ENCODE measurements at regions not wholly inside any gene's neighbourhood (a gene's known extent, or its start where the extent isn't known, plus 50 kb on each side); places are given as distances from the start of the nearest gene placed in this dataset.

- H3K36me3 Mint-ChIP-seq, result no peaks in the 10 kb centered on the region
- TF ChIP-seq SP1 (CRISPR knock-in tag; conservative IDR thresholded peaks at IDR 0.05), result no peak
- no peak for TF ChIP-seq ESRRA (CRISPR knock-in tag; IDR thresholded peaks at IDR 0.05; ENCODE audit: borderline replicate concordance)
- no peak for TF ChIP-seq ZNF138 (CRISPR knock-in tag; conservative IDR thresholded peaks at IDR 0.05)
- TF ChIP-seq SOX15 (CRISPR knock-in tag; IDR thresholded peaks at IDR 0.05), result no peak
- no peak for TF ChIP-seq CTCF (IDR thresholded peaks at IDR 0.05)
- TF ChIP-seq, protein P1, sequence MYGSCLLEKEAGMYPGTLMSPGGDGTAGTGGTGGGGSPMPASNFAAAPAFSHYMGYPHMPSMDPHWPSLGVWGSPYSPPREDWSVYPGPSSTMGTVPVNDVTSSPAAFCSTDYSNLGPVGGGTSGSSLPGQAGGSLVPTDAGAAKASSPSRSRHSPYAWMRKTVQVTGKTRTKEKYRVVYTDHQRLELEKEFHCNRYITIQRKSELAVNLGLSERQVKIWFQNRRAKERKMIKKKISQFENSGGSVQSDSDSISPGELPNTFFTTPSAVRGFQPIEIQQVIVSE (CRISPR knock-in tag; IDR thresholded peaks at IDR 0.05; ENCODE audit: borderline replicate concordance), result no peak
- TF ChIP-seq SMAD4 (CRISPR knock-in tag; IDR thresholded peaks at IDR 0.05), result no peak
- TF ChIP-seq FOXP4 (CRISPR knock-in tag; IDR thresholded peaks at IDR 0.05), result no peak
- no peak for TF ChIP-seq ZNF121 (CRISPR knock-in tag; IDR thresholded peaks at IDR 0.05)
- TF ChIP-seq GABPB1 (CRISPR knock-in tag; IDR thresholded peaks at IDR 0.05), result no peak
- no peak for TF ChIP-seq STAT6 (CRISPR knock-in tag; conservative IDR thresholded peaks at IDR 0.05; ENCODE audit: low read depth)
- H3K4me3 Mint-ChIP-seq, result no peak overlapping the region
- no peak for DNase-seq (ENCODE audit: low spot score)
- no peaks in the 10 kb centered on the region for H3K9me3 Mint-ChIP-seq
- no peak for ATAC-seq
- H3K27me3 Mint-ChIP-seq (ENCODE audit: low read depth), result no peaks in the 10 kb centered on the region
- H3K27ac Mint-ChIP-seq, result no peak overlapping the region
- CTCF ChIA-PET, result no interaction called here
- POLR2A ChIA-PET, result no interaction called here
- H3K4me1 Mint-ChIP-seq, result no peaks in the 10 kb centered on the region
These were observed 69.1 kb upstream of the GABRA1 start for GRCh38 chr5:161778796-161779195.

DNA sequence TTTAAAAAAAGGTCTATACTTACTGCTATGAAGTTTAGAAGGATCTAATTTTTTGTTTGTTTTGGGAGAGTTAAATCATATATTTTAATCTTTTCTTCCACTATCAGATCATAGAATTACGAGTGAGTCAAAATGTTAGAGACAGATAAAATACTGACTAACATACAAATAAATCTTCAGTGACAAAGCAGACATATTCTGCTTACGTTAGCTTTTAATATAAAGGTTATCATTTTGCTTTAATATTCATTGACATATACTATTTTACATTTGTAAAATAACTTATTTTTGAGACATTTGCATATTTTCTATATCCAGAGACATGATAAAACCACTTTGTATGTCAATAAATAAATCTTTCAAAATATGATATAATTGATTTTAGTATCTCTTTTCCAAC, 64.6 kb upstream of the GABRA1 start:
- H3K9me3 Mint-ChIP-seq, result peaks cover 5% of the 10 kb centered on the region; the same call in 1 of the 2 replicates
- ChIA-PET CTCF (no interaction called here), POLR2A (no interaction called here)
- no peak overlapping the region for H3K27ac Mint-ChIP-seq
- DNase-seq (ENCODE audit: low spot score) (no peak), ATAC-seq (no peak)
- H3K27me3 Mint-ChIP-seq (ENCODE audit: low read depth), result no peaks in the 10 kb centered on the region
- no peaks in the 10 kb centered on the region for H3K36me3 Mint-ChIP-seq
- no peak overlapping the region for H3K4me3 Mint-ChIP-seq
- H3K4me1 Mint-ChIP-seq, result peaks cover 9% of the 10 kb centered on the region; the same call in 1 of the 2 replicates
- TF ChIP-seq, protein P2, sequence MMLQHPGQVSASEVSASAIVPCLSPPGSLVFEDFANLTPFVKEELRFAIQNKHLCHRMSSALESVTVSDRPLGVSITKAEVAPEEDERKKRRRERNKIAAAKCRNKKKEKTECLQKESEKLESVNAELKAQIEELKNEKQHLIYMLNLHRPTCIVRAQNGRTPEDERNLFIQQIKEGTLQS (CRISPR knock-in tag; conservative IDR thresholded peaks at IDR 0.05), result no peak
- TF ChIP-seq ZNF532 (CRISPR knock-in tag; IDR thresholded peaks at IDR 0.05; ENCODE audit: borderline replicate concordance), result no peak
- no peak for TF ChIP-seq GRHL2 (CRISPR knock-in tag; IDR thresholded peaks at IDR 0.05; ENCODE audit: insufficient replicate concordance, severe bottlenecking)
- TF ChIP-seq CREM (CRISPR knock-in tag; IDR thresholded peaks at IDR 0.05), result no peak
- TF ChIP-seq, protein P1 (CRISPR knock-in tag; IDR thresholded peaks at IDR 0.05; ENCODE audit: borderline replicate concordance), result no peak
- TF ChIP-seq FOXJ3 (CRISPR knock-in tag; IDR thresholded peaks at IDR 0.05; ENCODE audit: borderline replicate concordance), result no peak
- TF ChIP-seq, protein P3, sequence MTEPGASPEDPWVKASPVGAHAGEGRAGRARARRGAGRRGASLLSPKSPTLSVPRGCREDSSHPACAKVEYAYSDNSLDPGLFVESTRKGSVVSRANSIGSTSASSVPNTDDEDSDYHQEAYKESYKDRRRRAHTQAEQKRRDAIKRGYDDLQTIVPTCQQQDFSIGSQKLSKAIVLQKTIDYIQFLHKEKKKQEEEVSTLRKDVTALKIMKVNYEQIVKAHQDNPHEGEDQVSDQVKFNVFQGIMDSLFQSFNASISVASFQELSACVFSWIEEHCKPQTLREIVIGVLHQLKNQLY (CRISPR knock-in tag; IDR thresholded peaks at IDR 0.05), result no peak
- TF ChIP-seq, protein P4, sequence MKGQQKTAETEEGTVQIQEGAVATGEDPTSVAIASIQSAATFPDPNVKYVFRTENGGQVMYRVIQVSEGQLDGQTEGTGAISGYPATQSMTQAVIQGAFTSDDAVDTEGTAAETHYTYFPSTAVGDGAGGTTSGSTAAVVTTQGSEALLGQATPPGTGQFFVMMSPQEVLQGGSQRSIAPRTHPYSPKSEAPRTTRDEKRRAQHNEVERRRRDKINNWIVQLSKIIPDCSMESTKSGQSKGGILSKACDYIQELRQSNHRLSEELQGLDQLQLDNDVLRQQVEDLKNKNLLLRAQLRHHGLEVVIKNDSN (CRISPR knock-in tag; IDR thresholded peaks at IDR 0.05), result no peak
- no peak for TF ChIP-seq ZNF671 (CRISPR knock-in tag; IDR thresholded peaks at IDR 0.05)
- TF ChIP-seq TCF7 (CRISPR knock-in tag; IDR thresholded peaks at IDR 0.05; ENCODE audit: low read depth), result no peak
- no peak for TF ChIP-seq ATF1 (CRISPR knock-in tag; IDR thresholded peaks at IDR 0.05)
- TF ChIP-seq SP1 (CRISPR knock-in tag; conservative IDR thresholded peaks at IDR 0.05), result no peak
